ENCODE measurements at regions not wholly inside any gene's neighbourhood (a gene's known extent, or its start where the extent isn't known, plus 50 kb on each side); places are given as distances from the start of the nearest gene placed in this dataset.

DNA sequence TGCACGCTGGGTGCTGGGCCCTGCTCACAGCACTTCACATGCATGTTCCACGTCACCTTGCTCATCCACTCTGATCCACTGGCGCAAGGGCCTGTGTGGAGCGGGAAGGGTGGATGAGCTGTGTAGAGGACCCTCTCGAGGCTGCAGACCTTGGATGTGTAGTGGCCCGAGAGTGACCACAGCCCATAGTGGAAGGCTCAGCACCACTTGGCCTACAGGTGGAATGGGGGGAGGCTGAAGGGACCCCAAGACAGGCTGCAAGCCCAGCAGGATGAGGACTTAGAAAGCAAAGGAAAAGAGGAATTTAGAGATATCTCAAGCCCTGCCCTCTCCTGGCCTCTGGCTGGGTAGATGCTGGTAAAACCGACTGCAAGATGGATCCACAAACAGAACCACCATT, 175.9 kb upstream of the COPS8 start:
- TF ChIP-seq, protein P1, sequence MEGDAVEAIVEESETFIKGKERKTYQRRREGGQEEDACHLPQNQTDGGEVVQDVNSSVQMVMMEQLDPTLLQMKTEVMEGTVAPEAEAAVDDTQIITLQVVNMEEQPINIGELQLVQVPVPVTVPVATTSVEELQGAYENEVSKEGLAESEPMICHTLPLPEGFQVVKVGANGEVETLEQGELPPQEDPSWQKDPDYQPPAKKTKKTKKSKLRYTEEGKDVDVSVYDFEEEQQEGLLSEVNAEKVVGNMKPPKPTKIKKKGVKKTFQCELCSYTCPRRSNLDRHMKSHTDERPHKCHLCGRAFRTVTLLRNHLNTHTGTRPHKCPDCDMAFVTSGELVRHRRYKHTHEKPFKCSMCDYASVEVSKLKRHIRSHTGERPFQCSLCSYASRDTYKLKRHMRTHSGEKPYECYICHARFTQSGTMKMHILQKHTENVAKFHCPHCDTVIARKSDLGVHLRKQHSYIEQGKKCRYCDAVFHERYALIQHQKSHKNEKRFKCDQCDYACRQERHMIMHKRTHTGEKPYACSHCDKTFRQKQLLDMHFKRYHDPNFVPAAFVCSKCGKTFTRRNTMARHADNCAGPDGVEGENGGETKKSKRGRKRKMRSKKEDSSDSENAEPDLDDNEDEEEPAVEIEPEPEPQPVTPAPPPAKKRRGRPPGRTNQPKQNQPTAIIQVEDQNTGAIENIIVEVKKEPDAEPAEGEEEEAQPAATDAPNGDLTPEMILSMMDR (IDR thresholded peaks at IDR 0.05): no peak
- TF ChIP-seq POLR2A (IDR thresholded peaks at IDR 0.05) (no peak), EP300 (IDR thresholded peaks at IDR 0.05; ENCODE audit: low read depth) (no peak), POLR2AphosphoS5 (IDR thresholded peaks at IDR 0.05) (no peak)
